HG02943 (cell line): ENCODE measurements at regions not wholly inside any gene's neighbourhood (a gene's known extent, or its start where the extent isn't known, plus 50 kb on each side); places are given as distances from the start of the nearest gene placed in this dataset.
A peak's percentile ranks its signal among the peaks of the same experiment; 100 is the strongest.
"Not testable (repeated sequence)": the region's sequence is repeated elsewhere in the genome, so short reads cannot be mapped to it uniquely, and the experiment has no call there.

Source experiments
- ATAC-seq: cut with Tn5 transposase; IDR thresholded peaks from one replicate; pipeline ENCODE4 v1.9.1; 2021; ENCODE audit warnings: mild to moderate bottlenecking, low read depth, moderate library complexity; ENCODE audit not compliant: unreplicated experiment

DNA sequence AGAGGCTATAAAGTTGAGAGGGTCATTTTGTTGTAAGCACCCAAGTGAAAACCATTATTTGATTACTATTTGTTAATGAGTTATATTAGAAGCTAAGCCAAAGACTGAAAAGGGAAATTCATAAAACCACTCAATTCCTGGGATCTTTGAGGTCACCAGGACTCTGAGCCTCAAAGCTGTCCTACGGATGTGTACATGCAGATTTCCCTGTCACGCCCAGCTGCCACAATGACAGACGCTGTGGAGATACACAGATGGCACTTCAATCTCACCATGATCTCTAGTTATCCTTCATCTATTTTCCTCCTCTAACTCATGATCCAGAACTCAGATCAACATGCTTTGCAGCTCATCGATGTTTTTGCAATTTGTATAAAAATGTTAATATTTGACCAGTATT, 403.5 kb upstream of the MIR17HG start:
- ATAC-seq: no peak

DNA sequence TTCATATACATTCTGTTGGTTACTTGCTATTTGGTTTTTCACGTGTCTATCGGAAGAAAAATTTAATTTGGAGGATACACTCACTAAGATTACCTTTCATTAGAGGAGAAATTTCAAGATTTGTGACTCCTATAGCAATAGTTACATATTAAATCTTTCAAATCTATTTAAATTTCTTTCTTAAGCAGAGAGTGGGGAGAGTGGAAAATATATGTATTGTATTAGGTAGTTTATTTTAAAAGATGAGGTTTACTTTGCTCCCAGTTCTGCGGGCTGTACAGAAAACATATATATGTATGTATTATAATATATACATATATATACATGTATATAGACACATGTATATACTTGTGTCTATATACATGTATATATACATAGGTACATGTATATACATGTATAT, 402.3 kb upstream of the MIR17HG start:
- ATAC-seq: not testable (repeated sequence)

DNA sequence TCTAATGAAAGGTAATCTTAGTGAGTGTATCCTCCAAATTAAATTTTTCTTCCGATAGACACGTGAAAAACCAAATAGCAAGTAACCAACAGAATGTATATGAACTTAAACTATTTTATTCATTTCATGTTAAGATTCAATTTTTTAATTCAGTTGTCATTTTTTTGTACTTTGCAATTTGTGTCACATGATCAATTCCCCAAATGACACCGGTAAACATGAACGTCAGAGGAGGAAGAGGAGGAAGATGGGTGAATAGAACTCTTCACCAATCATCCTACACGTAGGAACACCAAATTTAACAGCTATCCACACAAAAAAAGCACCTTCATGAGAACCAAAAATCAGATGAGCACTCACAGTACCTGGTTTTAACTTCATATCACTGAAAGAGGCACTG, 401.4 kb upstream of the MIR17HG start:
- ATAC-seq: not testable (repeated sequence)

DNA sequence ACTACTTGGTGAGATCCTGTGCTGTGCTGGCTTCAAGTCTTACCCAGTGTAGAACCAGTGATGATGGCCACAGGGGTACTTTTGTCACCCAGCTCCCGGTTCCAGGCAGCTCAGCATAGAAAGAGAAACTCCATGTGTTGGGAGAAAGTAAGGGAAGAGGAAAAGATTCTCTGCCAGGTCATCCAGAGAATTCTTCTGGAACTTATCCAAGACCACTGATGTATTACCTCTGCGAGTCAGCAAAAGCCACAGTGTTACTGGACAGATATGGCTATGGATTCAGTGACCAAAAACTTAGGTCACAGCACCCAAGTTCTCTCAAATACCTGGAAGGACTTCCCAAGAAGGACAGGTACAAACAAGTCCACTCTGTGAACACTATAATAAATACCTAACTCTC, 399.5 kb upstream of the MIR17HG start:
- no peak for ATAC-seq

DNA sequence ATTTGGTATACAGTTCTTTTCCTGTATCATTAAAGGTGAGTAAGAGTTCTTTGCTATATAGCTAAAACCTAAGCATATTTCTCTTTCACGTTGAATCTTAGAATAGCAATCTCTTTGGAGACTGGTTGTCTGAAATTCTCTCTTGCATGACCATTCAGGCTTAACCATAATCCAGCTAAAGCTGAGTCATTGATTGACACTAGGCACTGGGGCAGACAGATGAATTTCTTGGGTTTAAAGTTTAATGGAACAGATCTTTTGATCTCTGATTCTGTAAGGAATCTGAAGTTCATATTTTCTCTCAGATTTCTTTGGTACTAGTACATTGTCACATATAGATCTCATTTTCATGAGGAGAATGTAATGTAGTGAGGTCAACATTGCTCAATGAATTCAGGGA, 397.3 kb upstream of the MIR17HG start:
- ATAC-seq: no peak

DNA sequence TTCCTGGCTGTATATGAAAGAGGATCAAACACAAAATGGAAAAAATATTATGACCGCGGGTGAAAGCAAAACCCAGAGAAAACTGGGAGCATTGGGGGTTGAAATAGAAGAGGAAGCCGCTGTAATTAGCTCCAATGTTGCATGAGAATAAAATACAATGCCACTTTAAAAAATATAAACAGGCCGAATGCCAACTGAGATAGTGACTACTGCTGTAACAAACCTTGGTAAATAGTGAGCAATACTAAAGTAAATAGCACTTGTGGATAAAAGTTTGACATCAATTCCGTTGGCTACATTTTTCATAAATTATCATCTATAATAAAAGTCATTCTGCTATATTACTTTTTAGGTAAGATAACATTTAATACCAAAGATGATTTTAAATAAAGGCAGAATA, 395.8 kb upstream of the MIR17HG start:
- ATAC-seq: no peak

DNA sequence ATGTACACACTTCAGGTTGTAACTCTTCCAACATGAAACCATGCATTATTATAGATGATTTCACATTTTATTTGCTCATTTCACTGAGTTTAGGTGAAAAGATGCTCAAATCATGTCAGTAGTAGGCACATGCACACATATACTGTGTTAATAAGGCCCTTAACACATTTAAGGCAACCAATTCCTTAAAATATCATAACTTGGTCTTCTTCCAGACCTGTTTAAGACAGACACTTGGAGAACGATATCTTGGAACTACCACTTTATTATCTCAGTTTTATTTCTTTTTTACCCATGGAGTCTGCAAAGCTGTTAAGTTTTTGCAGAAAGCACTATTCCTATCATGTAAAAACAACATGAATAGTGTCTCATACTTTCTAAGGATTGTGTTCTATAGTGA, 395.2 kb upstream of the MIR17HG start:
- ATAC-seq: no peak

DNA sequence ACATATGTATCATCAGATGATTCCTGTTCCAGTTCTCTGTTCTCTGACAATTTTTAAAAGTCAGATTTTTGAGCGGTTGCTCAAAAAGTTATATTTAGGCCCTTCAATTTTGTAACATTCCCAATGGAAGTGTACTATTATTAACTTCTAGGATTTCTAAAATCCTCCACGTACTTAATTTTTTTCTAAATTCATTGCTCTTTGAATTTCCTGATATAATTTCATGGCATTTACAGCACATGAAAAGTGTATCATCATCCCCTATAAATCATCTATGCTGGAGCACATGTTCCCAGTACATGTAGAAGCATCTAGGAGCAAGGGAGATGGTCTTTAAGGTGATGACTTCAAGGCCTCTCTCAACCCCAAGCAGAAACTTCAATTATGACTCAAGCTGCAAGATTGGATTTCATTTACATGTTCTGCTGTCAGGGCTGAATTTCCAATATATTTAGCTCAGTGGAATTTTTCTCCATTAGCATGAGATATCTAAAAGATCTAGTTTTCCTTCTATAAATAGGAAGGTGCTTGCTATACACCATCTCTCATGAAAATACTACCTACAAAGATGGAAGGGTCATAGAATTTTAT, 392.8 kb upstream of the MIR17HG start:
- no peak for ATAC-seq

DNA sequence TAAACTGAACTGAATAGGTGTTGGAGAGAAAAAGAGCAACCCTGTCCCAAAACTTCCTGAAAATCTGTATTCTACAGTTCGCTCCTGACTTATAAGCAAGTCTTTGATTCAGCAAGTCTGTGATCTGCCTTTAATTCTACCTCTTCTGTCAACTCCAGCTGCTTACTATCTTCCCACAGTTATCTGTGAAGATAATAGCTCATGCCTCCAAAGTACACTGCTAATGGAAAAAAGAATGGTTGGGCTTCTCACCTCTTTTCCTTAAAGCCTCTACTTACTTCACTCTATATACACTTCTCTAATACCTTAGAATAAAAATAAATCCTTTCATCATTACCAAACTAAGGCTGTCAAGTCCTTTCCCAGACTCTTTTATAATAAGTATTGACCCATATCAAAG, 391.5 kb upstream of the MIR17HG start:
- ATAC-seq: no peak

DNA sequence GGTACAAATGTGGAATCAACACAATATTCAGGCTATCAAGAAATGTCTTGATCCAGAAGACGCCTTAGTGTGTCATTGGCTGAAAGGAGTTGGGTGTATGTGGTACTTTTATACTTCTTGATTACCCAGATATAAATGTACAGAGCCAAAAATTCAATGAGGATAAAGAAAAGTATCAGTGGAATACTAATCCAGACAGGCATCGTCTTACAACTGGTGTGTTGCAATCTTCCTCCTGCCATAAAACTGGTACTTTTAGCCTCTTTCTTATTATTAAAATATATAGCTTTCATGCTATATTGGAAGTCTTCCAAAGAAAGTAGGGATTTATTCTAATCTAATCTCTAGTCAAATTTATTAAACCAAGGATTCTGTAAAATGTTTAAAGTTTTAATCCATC, 388.6 kb upstream of the MIR17HG start:
- ATAC-seq: no peak

DNA sequence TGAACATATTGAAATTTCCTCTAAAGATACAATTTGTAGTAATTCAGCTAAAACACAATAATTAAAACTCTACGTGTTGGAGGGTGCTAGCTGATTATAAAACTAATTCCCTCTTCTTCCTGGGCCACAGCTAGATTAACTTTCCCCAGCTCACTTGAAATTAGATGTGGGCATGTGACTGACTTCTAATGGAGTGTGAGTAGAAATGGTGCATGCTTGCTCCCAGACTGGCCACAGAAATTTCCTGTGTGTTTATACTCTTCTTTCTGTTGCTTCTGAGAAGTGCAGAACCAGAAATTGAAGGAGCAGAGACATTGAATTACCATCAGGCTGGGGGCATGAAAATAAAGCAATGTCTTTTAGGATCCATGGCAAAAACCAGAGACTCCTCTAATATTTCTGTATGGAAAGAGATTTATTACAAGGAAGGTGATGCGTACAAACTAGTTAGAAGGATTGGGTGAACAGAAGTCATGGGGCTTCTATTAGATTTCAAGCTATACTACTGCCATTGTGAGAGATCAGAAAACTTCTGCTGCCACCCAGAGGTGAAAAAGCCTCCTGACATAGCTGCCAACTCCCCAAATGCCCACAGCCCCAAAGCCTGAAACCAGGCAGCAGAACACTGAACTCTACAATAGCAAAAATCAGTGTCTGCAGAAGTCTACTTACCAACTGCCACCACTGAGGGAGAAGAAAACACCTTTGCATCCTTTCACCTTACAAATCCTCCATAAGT, 379.2 kb upstream of the MIR17HG start:
- no peak for ATAC-seq

DNA sequence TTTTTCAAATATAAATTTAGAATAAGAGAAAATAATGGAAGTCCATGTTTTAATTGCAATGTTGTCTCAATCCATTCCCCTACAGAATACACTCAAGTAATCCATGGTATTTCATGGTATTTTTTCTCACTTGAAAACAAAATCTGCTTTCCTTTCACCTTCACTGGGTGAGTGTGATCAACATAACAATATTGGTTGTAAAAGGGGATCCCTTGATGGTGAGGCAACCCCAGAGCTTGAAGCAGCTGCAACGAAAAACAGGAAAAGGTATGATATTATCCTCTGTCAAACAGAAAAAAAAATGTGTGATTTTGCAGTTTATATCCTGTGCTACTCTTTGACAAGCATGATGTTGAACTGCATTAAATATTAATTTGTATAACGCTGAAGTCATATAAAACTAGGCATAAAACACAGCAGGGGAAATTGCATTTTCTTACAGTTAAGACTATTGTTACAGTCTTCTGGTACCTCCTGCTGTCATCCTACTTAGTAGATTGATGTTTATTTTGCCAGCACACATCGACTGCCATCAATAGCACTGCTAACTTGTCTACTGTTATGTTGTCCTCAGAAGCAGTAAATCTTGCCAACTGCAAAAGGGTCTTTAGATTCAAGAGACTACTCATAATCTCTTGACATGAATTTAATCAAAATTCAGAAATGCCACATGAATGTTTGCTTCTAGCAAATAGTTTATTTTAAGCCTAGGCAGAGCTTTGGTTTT, 373.1 kb upstream of the MIR17HG start:
- ATAC-seq: no peak

DNA sequence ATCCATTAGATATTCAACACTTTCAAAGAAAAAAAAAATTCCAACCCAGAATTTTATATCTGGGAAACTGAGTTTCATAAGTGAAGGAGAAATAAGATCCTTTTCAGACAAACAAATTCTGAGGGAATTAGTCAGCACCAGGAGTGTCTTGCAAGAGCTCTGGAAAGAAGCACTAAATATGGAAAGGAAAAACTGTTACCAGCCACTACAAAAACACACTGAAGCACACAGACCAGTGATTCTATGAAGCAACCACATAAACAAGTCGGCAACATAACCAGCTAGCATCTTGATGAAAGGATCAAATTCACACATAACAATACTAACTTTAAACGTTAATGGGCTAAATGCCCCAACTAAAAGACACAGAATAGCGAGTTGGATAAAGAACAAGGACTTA, 368.4 kb upstream of the MIR17HG start:
- ATAC-seq: no peak

DNA sequence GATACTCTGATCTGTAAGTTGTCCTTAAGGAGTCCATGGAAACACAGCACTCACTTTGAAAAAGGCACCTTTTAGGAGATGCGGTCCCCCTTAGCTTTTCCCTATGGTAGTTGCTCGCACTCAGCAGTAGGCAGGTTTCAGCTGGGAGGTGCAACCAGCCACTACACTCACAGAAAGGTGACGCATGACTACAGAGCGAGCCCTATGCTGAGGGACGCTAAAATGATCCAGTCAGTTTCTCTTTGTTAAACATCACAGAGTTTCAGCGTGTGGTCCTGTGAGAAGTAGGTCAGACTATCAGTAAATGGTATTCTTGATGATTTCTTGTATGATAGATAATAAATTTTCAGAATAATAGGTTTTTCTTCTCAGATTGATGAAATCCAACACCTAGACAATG, 362.7 kb upstream of the MIR17HG start:
- no peak for ATAC-seq

DNA sequence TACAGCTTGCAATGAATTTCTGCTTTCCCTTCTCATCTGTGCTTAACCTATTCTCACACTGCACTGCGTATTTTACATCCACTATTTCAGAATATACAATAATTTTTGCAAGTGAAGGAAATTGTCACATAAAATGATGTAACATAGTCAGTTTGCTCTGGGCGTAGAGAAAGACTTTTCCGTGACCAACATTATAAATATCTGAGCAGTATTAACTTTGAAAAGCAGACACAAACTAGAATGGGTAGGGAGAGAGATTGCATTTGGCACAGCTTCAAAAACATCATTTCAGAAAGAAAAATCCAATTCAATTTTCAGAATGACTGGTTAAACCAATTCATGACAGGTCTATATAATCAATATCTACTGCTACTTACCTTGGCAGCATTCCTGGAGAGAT, 352.5 kb upstream of the MIR17HG start:
- no peak for ATAC-seq

DNA sequence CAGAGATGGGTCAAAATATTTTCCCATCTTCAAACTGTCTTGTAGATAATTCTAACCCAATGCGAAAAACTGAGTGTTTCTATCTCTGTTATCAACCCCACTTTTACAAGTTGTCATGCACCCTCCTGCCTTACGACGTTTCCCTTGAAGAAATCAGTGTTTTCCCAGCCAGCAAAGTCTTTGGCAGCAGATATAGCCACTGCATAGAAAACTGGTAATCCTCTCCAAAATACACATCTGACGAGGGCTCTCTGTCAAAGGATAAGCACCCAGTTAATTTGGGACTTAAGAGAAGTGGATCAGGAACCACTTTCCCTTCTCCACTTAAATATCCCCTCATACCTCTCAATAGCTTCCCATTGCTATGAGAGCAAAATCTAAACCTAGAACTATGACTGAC, 351.9 kb upstream of the MIR17HG start:
- ATAC-seq: no peak

DNA sequence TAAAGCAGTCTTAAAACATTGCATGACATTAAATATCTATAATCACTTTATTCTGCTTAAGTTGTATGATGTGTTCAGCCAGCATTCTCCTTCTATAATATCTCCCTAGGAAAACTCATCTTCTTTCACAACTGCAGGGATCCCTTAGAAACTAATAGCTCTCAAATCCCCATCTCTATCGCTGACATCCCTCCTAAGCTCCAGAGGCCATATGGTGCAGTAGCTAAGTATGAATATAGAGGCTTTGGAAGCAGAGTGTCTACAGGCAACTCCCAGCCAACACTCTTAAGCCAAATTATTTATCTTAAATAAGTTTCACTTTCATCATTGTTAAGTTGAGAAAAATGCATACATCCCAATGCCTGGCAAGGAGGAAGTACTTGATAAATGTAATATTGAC, 349.5 kb upstream of the MIR17HG start:
- ATAC-seq: no peak

DNA sequence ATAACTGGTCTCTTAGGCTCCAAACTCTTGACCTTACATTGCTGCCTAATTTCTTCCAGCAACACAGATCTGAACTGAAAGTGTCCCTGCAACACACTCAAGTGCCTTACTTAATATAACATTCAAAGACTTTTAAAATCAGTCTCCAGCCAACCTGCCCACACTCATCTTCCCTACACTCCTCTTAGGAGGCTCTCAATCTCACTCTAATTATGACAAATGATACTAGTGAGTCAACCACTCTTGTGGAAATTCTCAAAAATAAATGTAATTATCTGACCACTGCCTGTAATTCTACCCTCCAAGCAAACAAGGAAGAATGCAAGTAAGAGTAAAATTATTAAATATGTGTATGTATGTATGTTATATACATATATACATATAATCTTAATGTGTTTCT, 348.1 kb upstream of the MIR17HG start:
- no peak for ATAC-seq

DNA sequence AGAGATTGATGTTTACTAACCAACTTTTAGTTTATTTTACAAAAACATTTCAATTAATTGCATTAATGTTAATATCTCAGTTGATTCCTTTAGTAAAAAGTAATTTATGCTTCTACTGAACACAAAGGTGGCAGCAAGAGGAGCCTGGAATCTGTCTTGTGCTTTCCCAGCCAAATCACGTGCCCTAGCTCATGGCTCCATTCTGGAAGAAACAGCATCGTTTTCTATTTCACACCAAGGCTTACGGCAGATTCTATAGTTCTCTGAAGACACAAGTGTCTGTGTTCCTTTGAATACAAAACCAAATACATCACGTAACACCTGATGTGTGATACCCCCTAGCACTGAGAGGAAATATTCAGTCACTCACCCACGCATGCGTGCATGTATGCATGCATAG, 346.1 kb upstream of the MIR17HG start:
- ATAC-seq: no peak

DNA sequence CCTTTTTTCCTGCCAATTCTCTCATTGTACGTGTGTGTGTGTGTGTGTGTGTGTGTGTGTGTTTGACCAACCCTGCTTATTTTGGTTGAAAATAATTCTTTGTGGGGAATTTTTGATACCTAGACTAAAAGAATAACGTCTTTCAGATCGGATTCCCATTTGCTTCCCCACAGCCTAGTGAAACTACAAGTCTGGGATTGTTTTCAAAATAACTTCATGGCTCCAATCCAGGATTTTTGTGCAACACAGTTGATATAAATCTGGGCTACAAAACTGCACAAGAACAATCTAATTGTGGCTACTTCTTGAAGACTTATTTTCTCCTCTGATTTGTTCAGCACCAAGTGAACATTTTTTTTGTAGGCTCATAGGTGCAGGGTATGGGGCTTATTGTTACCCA, 332.8 kb upstream of the MIR17HG start:
- ATAC-seq: no peak

DNA sequence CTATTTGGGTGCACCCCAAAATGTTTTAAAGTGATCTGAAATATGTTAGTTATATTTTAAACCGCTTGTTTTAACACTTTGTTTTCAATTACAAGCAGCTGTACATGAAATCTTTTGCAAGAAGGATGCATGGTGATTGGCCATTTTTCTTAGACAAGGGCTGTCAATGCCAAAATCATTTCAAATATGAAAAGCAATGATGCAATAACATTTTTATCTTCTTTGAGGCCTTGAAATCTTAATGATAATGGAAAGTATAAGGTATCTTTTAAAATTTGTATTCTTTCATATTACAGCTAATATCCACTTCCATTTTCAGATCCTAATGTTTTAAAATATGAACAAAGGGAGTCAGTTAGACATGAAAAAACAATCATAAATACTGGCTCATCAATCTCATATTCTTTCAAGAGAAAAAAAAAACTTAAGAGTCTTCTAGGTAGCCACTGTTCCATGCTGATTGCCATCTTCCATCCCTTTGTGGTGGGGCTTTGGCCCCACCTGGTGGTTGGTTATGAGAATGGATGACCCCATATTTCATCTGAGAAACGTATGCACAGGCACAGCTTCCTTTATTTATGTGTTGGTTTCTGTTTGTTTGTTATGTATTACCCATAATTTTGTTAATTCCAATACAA, 330.3 kb upstream of the MIR17HG start:
- peak; percentile 96 for ATAC-seq
